Thyroid gland (tissue), 4 donors: ENCODE measurements at regions not wholly inside any gene's neighbourhood (a gene's known extent, or its start where the extent isn't known, plus 50 kb on each side); places are given as distances from the start of the nearest gene placed in this dataset.

Experiments used
- DNase-seq, 2 donors: peaks; one replicate each; pipeline ENCODE4 v3.0.0-alpha.2; 2019
- H3K27ac ChIP-seq, 3 donors: fragments of 200-600 bp; sonication (generic); 1 replicate in 2 of 3; 2 replicates in 1 of 3; pipeline ENCODE4 v1.5.1; 2016 to 2019; ENCODE audit warnings: mild to moderate bottlenecking in 1 of 3, moderate library complexity in 1 of 3
- H3K27me3 ChIP-seq: fragments of 200-600 bp; sonication (generic); one replicate; pipeline ENCODE4 v1.5.1; 2019
- H3K36me3 ChIP-seq, 2 donors: fragments of 200-600 bp; sonication (generic); one replicate each; pipeline ENCODE4 v1.5.1; 2016 to 2019
- H3K4me1 ChIP-seq, 2 donors: fragments of 200-600 bp; sonication (generic); one replicate each; pipeline ENCODE4 v1.5.1; 2017 to 2019
- H3K4me3 ChIP-seq, 3 donors: fragments of 200-600 bp; sonication (generic); replicated peaks in 1 of 3; 1 replicate in 2 of 3; 2 replicates in 1 of 3; pipeline ENCODE4 v1.5.1; 2016; ENCODE audit warnings: mild to moderate bottlenecking in 1 of 3
- H3K9me3 ChIP-seq: fragments of 200-600 bp; sonication (generic); one replicate; pipeline ENCODE4 v1.5.1; 2017
- CTCF ChIP-seq, 6 experiments: fragments of 200-600 bp in 3 of 6; fragments of 450-650 bp in 3 of 6; sonication (generic) in 3 of 6; IDR thresholded peaks; one replicate each; pipeline ENCODE4 v1.5.1; 2016 to 2019; ENCODE audit warnings: antibody characterized with exemption in 6 of 6, mild to moderate bottlenecking in 2 of 6, inconsistent platforms in 1 of 6, moderate library complexity in 1 of 6
- POLR2A ChIP-seq, 2 donors: fragments of 450-650 bp; IDR thresholded peaks; one replicate each; pipeline ENCODE4 v1.6.1; 2017; ENCODE audit warnings: antibody characterized with exemption in 2 of 2, mild to moderate bottlenecking in 2 of 2, moderate library complexity in 1 of 2
- WGBS, 2 donors: methylation state at CpG; one replicate each; pipeline ENCODE4 v1.1.5; 2017; 5-methylcytosine and 5-hydroxymethylcytosine counted together
- intact Hi-C: fragments of 100-400 bp; cut with DNase I; formaldehyde crosslinking; loops from one replicate; pipeline ENCODE4 v1.15.1; 2023

DNA sequence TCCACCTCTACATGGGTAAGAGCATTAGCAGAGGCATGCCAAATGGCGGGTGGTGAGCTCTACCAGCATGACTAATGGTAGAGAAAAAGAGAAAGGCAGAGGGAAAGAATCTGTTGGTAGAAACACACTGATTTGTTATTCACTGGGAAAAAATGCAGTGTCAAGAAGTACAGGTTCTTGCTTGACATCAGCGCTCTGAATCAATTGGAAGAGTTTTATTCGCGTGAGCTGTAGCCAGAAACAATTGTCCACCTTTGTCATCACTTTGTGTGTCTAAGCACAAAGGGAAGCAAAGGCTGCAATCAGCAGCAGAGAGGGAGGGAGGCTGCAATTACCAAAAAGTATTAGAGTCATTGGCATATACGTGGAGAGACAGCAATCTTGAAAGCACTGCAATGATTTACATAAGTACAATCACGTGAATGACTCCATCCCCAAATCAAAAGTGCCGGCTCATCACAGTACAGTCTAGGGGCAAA, 67.7 kb upstream of the HS3ST1 start:
- no peak for DNase-seq
- Histone ChIP-seq H3K9me3 (no peaks in the 10 kb centered on the region), H3K36me3 (no peaks in the 10 kb centered on the region), H3K4me1 (no peaks in the 10 kb centered on the region), H3K27ac (no peak overlapping the region), H3K4me3 (no peak overlapping the region), H3K27me3 (no peaks in the 10 kb centered on the region)
- 85 to 86% methylated on average over 7 of the region's 7 CpGs for WGBS, 2 donors
- intact Hi-C loops: no loop called here
- TF ChIP-seq CTCF (IDR thresholded peaks at IDR 0.05) (no peak), POLR2A (IDR thresholded peaks at IDR 0.05) (no peak)

DNA sequence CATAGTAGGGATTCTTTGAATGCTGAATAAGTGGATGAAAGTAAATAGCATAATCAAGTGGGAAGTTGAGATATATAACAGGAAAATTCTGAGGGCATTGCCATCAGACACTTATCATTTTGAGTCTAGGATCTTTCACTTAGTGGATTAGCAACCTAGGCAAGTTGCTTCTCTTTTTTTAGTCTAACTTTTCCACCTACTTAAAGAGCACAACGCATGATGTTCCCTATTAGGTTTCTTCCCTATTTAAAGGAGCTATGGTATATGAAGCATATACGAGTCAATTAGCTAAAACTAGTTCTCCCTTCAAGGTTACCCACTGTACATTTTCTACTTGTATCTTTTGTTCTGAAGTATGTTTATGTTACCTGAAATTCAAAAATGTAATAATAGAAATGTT, 67.1 kb upstream of the HS3ST1 start:
- Histone ChIP-seq H3K27ac (no peak overlapping the region), H3K4me3 (no peak overlapping the region), H3K9me3 (no peaks in the 10 kb centered on the region), H3K36me3 (no peaks in the 10 kb centered on the region), H3K4me1 (no peaks in the 10 kb centered on the region), H3K27me3 (no peaks in the 10 kb centered on the region)
- DNase-seq: no peak
- intact Hi-C loops: no loop called here
- WGBS, 2 donors: 90 to 93% methylated on average over 2 of the region's 2 CpGs
- TF ChIP-seq CTCF (IDR thresholded peaks at IDR 0.05) (no peak), POLR2A (IDR thresholded peaks at IDR 0.05) (no peak)

DNA sequence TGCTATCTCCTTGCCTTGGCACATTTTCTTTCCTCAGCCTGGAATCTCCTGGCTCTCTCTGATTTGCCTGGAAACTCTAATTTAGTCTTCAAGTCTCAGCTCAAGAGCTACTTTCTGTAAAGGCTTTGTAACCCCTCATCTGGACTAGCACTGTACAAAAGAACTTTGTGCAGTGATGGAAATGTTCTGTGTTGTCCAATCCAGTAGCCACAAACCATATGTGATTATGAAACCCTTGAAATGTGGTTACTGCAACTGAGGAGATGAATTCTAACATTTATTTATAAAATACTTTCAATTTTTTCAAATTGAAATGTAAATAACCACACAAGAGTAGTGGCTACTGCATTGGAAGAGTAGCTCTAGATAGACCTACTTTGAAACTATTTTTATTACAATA, 66.6 kb upstream of the HS3ST1 start:
- Histone ChIP-seq H3K27me3 (no peaks in the 10 kb centered on the region), H3K4me3 (no peak overlapping the region), H3K36me3 (no peaks in the 10 kb centered on the region), H3K4me1 (no peaks in the 10 kb centered on the region), H3K9me3 (no peaks in the 10 kb centered on the region), H3K27ac (no peak overlapping the region)
- TF ChIP-seq POLR2A (IDR thresholded peaks at IDR 0.05) (no peak), CTCF (IDR thresholded peaks at IDR 0.05) (no peak)
- intact Hi-C loops: no loop called here
- no peak for DNase-seq

DNA sequence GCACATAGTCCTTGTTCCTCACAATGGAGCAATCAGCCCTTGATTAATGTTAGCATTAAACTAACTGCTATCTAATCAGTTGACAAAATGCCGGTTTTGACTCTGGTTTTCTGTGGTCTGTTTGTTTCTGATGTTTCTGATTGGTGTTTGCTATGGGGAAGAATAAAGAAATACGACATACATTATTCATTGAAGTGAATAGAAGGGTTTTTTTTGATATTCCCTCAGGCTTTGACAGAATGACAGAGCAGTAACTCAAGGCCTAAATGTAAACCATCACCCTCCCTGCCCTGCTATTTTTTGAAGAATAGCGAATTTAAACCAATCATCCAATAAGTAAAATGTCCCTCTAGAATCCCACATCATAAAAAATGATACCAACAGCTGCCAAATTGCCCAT, 65.5 kb upstream of the HS3ST1 start:
- Histone ChIP-seq H3K27me3 (no peaks in the 10 kb centered on the region), H3K36me3 (no peaks in the 10 kb centered on the region), H3K4me1 (no peaks in the 10 kb centered on the region), H3K4me3 (no peak overlapping the region), H3K9me3 (no peaks in the 10 kb centered on the region), H3K27ac (no peak overlapping the region)
- WGBS, 2 donors: 73 to 79% methylated on average over 3 of the region's 3 CpGs
- intact Hi-C loops: no loop called here
- TF ChIP-seq CTCF (IDR thresholded peaks at IDR 0.05): no peak
- TF ChIP-seq POLR2A (IDR thresholded peaks at IDR 0.05): no peak
- no peak for DNase-seq

DNA sequence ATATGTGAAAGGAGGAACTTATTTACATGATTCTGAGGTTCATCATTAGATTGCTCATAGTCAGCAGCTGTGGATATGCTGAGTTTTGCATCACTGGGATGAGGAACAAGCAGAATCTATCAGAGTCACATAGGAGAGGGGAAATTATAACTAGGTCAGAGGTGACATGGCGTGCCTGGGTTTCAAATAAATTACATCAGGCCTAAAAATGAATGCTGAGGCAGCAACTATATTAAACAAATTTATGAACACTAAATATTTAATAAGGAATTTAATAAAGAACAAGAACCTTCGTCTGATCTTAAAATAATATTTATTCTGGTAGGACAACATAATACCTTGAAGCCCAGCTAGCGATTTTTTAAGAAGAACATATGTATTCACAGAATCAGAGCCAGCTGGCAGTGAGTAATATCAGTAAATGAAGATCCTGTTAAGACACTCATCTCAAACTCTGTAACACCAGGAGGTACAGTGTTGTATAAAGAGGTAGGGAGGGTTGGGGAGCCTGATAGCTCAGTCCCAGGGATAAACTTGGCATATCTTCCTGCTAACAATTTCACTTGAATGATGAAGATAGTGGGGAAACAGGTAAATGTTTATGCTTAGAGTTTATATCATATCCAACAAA, 60.9 kb upstream of the HS3ST1 start:
- WGBS, 2 donors: 77% methylated on average over 3 of the region's 3 CpGs
- no peak for DNase-seq
- Histone ChIP-seq H3K4me3 (no peak overlapping the region), H3K9me3 (no peaks in the 10 kb centered on the region), H3K4me1 (no peaks in the 10 kb centered on the region), H3K27ac (no peak overlapping the region), H3K27me3 (no peaks in the 10 kb centered on the region), H3K36me3 (no peaks in the 10 kb centered on the region)
- TF ChIP-seq POLR2A (IDR thresholded peaks at IDR 0.05): no peak
- no peak for TF ChIP-seq CTCF (IDR thresholded peaks at IDR 0.05)
- intact Hi-C loops: no loop called here
